GM23338 (cell line): ENCODE measurements at regions not wholly inside any gene's neighbourhood (a gene's known extent, or its start where the extent isn't known, plus 50 kb on each side); places are given as distances from the start of the nearest gene placed in this dataset.

Experiments used
- ATAC-seq: fragments of 200-7000 bp; cut with Tn5 transposase; 3 replicates; pipeline ENCODE4 v1.9.1; 2020
- DNase-seq: peaks from one replicate; pipeline ENCODE4 v3.0.0-alpha.2; 2015; ENCODE audit warnings: low spot score
- H2AFZ ChIP-seq: fragments of 200-600 bp; sonication (generic); 2 replicates; pipeline ENCODE4 v1.8.0; 2016; ENCODE audit warnings: antibody characterized with exemption, mild to moderate bottlenecking, moderate library complexity
- H3F3A ChIP-seq: fragments of 200-600 bp; sonication (generic); replicated peaks from 2 replicates; pipeline ENCODE4 v1.8.0; 2017; ENCODE audit warnings: antibody characterized with exemption, mixed run types, low read depth
- H3K27ac ChIP-seq: fragments of 200-600 bp; sonication (generic); 2 replicates; pipeline ENCODE4 v1.6.1; 2016; ENCODE audit warnings: low read depth
- H3K27me3 ChIP-seq: fragments of 200-600 bp; sonication (generic); 2 replicates; pipeline ENCODE4 v1.8.0; 2016; ENCODE audit warnings: mild to moderate bottlenecking, mixed run types, moderate library complexity; ENCODE audit not compliant: insufficient read depth
- H3K36me3 ChIP-seq: fragments of 200-600 bp; sonication (generic); 2 replicates; pipeline ENCODE4 v1.8.0; 2016; ENCODE audit warnings: mild to moderate bottlenecking; ENCODE audit not compliant: insufficient read depth
- H3K4me1 ChIP-seq: fragments of 200-600 bp; sonication (generic); 2 replicates; pipeline ENCODE4 v1.8.0; 2016; ENCODE audit warnings: mild to moderate bottlenecking, moderate library complexity; ENCODE audit not compliant: insufficient read depth
- H3K4me2 ChIP-seq: fragments of 200-600 bp; sonication (generic); 2 replicates; pipeline ENCODE4 v1.7.1; 2017; ENCODE audit warnings: mixed run types
- H3K4me3 ChIP-seq: fragments of 200-600 bp; sonication (generic); 2 replicates; pipeline ENCODE4 v1.6.1; 2016; ENCODE audit warnings: mixed run types
- H3K79me2 ChIP-seq: fragments of 200-600 bp; sonication (generic); replicated peaks from 2 replicates; pipeline ENCODE4 v1.8.0; 2017; ENCODE audit warnings: mild to moderate bottlenecking; ENCODE audit not compliant: insufficient read depth
- H3K9me2 ChIP-seq: fragments of 200-600 bp; sonication (generic); 2 replicates; pipeline ENCODE4 v1.8.0; 2017; ENCODE audit not compliant: insufficient read depth
- H4K20me1 ChIP-seq: fragments of 200-600 bp; sonication (generic); replicated peaks from 2 replicates; pipeline ENCODE4 v1.8.0; 2017; ENCODE audit warnings: mild to moderate bottlenecking; ENCODE audit not compliant: insufficient read depth
- H3K27ac Mint-ChIP-seq: 2 replicates; pipeline ENCODE4 v1.8.0; 2020; ENCODE audit warnings: inconsistent platforms, mild to moderate bottlenecking, moderate library complexity, mixed read lengths
- H3K27me3 Mint-ChIP-seq: 3 replicates; pipeline ENCODE4 v1.8.0; 2022; ENCODE audit warnings: low read depth, mild to moderate bottlenecking, moderate library complexity, mixed read lengths, inconsistent platforms; ENCODE audit not compliant: insufficient read depth, poor library complexity
- H3K36me3 Mint-ChIP-seq: 3 replicates; pipeline ENCODE4 v1.8.0; 2021; ENCODE audit warnings: low read depth, mild to moderate bottlenecking, inconsistent platforms, moderate library complexity, mixed read lengths
- H3K4me1 Mint-ChIP-seq: 3 replicates; pipeline ENCODE4 v1.8.0; 2020; ENCODE audit warnings: mild to moderate bottlenecking, inconsistent platforms, mixed read lengths
- H3K4me3 Mint-ChIP-seq: 3 replicates; pipeline ENCODE4 v1.8.0; 2021; ENCODE audit warnings: moderate library complexity, mild to moderate bottlenecking, inconsistent platforms, mixed read lengths
- H3K9me3 Mint-ChIP-seq: 3 replicates; pipeline ENCODE4 v1.8.0; 2020; ENCODE audit warnings: moderate library complexity, mild to moderate bottlenecking, inconsistent platforms, mixed read lengths
- CREB1 ChIP-seq: fragments of 250-450 bp; sonication (Bioruptor Pico); IDR thresholded peaks from 2 replicates; pipeline ENCODE4 v1.5.0; 2020; ENCODE audit warnings: low read depth, mild to moderate bottlenecking, moderate library complexity
- EZH2 ChIP-seq: fragments of 200-600 bp; sonication (generic); IDR thresholded peaks from one replicate; pipeline ENCODE4 v1.8.0; 2017; ENCODE audit warnings: antibody characterized with exemption, mild to moderate bottlenecking, low read depth; ENCODE audit not compliant: unreplicated experiment
- EZH2phosphoT487 ChIP-seq: fragments of 200-600 bp; sonication (generic); IDR thresholded peaks from one replicate; pipeline ENCODE4 v1.8.1; 2018; ENCODE audit warnings: antibody characterized with exemption; ENCODE audit not compliant: unreplicated experiment
- JUNB ChIP-seq: IDR thresholded peaks from one replicate; pipeline ENCODE4 v1.6.1; 2016; ENCODE audit warnings: antibody characterized with exemption; ENCODE audit not compliant: unreplicated experiment
- NANOG ChIP-seq: IDR thresholded peaks from 2 replicates; pipeline ENCODE4 v1.6.1; 2016; ENCODE audit warnings: antibody characterized with exemption, borderline replicate concordance
- POLR2AphosphoS5 ChIP-seq: IDR thresholded peaks from 2 replicates; pipeline ENCODE4 v1.6.1; 2016; ENCODE audit warnings: antibody characterized with exemption, low read depth
- STAT1 ChIP-seq: IDR thresholded peaks from one replicate; pipeline ENCODE4 v1.6.1; 2016; ENCODE audit warnings: antibody characterized with exemption; ENCODE audit not compliant: unreplicated experiment
- ZNF114 ChIP-seq: fragments of 250-450 bp; sonication (Bioruptor Pico); IDR thresholded peaks from 2 replicates; pipeline ENCODE4 v1.5.0; 2020; ENCODE audit warnings: mild to moderate bottlenecking, moderate library complexity
- ZNF331 ChIP-seq: fragments of 250-450 bp; sonication (Bioruptor Pico); IDR thresholded peaks from 2 replicates; pipeline ENCODE4 v1.5.0; 2020; ENCODE audit warnings: low read depth, mild to moderate bottlenecking, moderate library complexity
- TF ChIP-seq, protein P1 (sequence below): fragments of 250-450 bp; sonication (Bioruptor Pico); IDR thresholded peaks from 2 replicates; pipeline ENCODE4 v1.5.0; 2020; ENCODE audit warnings: mild to moderate bottlenecking, moderate library complexity
- TF ChIP-seq, protein P2 (sequence below): IDR thresholded peaks from one replicate; pipeline ENCODE4 v1.6.1; 2018; ENCODE audit warnings: antibody characterized with exemption; ENCODE audit not compliant: unreplicated experiment
- TF ChIP-seq, protein P3 (sequence below), 2 experiments: fragments of 200-600 bp in 1 of 2; sonication (generic) in 1 of 2; conservative IDR thresholded peaks; 2 replicates each; pipeline versions ENCODE4 v1.5.1 to v1.6.1; 2016 to 2017; ENCODE audit warnings: antibody characterized with exemption in 2 of 2, low read depth in 2 of 2, mild to moderate bottlenecking in 2 of 2, moderate library complexity in 1 of 2
- TF ChIP-seq, protein P4 (sequence below): IDR thresholded peaks from 2 replicates; pipeline ENCODE4 v1.6.1; 2016; ENCODE audit warnings: antibody characterized with exemption

DNA sequence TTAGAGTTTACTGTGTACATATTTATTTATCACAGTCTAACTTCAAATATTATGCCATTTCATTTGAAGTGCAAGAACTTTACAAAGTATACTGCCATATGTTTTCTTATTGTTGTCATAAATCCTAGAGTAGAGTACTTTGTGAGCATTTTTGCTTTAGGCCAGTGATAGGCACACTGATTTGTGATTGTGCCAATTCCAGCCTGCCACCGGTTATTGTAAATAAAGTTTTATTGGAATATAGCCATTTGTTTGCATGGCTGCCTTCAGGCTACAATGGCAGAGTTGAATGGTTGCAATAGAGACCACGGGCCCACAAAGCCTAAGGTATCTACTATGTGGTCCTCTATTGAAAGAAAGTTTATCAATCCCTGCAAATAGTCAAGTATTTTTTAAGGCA is 175.8 kb upstream of the GALNT2 start:
- no peak overlapping the region for H3K4me3 ChIP-seq
- Mint-ChIP-seq H3K36me3 (no peaks in the 10 kb centered on the region), H3K27me3 (no peaks in the 10 kb centered on the region), H3K9me3 (no peaks in the 10 kb centered on the region), H3K4me3 (no peak overlapping the region), H3K4me1 (no peaks in the 10 kb centered on the region), H3K27ac (no peak overlapping the region)
- no peaks in the 10 kb centered on the region for H3F3A ChIP-seq
- TF ChIP-seq ZNF114: no peak
- TF ChIP-seq, protein P1, sequence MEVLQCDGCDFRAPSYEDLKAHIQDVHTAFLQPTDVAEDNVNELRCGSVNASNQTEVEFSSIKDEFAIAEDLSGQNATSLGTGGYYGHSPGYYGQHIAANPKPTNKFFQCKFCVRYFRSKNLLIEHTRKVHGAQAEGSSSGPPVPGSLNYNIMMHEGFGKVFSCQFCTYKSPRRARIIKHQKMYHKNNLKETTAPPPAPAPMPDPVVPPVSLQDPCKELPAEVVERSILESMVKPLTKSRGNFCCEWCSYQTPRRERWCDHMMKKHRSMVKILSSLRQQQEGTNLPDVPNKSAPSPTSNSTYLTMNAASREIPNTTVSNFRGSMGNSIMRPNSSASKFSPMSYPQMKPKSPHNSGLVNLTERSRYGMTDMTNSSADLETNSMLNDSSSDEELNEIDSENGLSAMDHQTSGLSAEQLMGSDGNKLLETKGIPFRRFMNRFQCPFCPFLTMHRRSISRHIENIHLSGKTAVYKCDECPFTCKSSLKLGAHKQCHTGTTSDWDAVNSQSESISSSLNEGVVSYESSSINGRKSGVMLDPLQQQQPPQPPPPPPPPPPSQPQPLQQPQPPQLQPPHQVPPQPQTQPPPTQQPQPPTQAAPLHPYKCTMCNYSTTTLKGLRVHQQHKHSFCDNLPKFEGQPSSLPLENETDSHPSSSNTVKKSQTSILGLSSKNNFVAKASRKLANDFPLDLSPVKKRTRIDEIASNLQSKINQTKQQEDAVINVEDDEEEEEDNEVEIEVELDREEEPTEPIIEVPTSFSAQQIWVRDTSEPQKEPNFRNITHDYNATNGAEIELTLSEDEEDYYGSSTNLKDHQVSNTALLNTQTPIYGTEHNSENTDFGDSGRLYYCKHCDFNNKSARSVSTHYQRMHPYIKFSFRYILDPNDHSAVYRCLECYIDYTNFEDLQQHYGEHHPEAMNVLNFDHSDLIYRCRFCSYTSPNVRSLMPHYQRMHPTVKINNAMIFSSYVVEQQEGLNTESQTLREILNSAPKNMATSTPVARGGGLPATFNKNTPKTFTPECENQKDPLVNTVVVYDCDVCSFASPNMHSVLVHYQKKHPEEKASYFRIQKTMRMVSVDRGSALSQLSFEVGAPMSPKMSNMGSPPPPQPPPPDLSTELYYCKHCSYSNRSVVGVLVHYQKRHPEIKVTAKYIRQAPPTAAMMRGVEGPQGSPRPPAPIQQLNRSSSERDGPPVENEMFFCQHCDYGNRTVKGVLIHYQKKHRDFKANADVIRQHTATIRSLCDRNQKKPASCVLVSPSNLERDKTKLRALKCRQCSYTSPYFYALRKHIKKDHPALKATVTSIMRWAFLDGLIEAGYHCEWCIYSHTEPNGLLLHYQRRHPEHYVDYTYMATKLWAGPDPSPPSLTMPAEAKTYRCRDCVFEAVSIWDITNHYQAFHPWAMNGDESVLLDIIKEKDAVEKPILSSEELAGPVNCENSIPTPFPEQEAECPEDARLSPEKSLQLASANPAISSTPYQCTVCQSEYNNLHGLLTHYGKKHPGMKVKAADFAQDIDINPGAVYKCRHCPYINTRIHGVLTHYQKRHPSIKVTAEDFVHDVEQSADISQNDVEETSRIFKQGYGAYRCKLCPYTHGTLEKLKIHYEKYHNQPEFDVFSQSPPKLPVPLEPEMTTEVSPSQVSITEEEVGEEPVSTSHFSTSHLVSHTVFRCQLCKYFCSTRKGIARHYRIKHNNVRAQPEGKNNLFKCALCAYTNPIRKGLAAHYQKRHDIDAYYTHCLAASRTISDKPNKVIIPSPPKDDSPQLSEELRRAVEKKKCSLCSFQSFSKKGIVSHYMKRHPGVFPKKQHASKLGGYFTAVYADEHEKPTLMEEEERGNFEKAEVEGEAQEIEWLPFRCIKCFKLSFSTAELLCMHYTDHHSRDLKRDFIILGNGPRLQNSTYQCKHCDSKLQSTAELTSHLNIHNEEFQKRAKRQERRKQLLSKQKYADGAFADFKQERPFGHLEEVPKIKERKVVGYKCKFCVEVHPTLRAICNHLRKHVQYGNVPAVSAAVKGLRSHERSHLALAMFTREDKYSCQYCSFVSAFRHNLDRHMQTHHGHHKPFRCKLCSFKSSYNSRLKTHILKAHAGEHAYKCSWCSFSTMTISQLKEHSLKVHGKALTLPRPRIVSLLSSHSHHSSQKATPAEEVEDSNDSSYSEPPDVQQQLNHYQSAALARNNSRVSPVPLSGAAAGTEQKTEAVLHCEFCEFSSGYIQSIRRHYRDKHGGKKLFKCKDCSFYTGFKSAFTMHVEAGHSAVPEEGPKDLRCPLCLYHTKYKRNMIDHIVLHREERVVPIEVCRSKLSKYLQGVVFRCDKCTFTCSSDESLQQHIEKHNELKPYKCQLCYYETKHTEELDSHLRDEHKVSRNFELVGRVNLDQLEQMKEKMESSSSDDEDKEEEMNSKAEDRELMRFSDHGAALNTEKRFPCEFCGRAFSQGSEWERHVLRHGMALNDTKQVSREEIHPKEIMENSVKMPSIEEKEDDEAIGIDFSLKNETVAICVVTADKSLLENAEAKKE (CRISPR knock-in tag): no peak
- TF ChIP-seq, protein P2, sequence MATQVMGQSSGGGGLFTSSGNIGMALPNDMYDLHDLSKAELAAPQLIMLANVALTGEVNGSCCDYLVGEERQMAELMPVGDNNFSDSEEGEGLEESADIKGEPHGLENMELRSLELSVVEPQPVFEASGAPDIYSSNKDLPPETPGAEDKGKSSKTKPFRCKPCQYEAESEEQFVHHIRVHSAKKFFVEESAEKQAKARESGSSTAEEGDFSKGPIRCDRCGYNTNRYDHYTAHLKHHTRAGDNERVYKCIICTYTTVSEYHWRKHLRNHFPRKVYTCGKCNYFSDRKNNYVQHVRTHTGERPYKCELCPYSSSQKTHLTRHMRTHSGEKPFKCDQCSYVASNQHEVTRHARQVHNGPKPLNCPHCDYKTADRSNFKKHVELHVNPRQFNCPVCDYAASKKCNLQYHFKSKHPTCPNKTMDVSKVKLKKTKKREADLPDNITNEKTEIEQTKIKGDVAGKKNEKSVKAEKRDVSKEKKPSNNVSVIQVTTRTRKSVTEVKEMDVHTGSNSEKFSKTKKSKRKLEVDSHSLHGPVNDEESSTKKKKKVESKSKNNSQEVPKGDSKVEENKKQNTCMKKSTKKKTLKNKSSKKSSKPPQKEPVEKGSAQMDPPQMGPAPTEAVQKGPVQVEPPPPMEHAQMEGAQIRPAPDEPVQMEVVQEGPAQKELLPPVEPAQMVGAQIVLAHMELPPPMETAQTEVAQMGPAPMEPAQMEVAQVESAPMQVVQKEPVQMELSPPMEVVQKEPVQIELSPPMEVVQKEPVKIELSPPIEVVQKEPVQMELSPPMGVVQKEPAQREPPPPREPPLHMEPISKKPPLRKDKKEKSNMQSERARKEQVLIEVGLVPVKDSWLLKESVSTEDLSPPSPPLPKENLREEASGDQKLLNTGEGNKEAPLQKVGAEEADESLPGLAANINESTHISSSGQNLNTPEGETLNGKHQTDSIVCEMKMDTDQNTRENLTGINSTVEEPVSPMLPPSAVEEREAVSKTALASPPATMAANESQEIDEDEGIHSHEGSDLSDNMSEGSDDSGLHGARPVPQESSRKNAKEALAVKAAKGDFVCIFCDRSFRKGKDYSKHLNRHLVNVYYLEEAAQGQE: no peak
- TF ChIP-seq STAT1: no peak
- TF ChIP-seq ZNF331 (CRISPR knock-in tag): no peak
- TF ChIP-seq NANOG: no peak
- TF ChIP-seq POLR2AphosphoS5: no peak
- TF ChIP-seq EZH2: no peak
- TF ChIP-seq, protein P3, sequence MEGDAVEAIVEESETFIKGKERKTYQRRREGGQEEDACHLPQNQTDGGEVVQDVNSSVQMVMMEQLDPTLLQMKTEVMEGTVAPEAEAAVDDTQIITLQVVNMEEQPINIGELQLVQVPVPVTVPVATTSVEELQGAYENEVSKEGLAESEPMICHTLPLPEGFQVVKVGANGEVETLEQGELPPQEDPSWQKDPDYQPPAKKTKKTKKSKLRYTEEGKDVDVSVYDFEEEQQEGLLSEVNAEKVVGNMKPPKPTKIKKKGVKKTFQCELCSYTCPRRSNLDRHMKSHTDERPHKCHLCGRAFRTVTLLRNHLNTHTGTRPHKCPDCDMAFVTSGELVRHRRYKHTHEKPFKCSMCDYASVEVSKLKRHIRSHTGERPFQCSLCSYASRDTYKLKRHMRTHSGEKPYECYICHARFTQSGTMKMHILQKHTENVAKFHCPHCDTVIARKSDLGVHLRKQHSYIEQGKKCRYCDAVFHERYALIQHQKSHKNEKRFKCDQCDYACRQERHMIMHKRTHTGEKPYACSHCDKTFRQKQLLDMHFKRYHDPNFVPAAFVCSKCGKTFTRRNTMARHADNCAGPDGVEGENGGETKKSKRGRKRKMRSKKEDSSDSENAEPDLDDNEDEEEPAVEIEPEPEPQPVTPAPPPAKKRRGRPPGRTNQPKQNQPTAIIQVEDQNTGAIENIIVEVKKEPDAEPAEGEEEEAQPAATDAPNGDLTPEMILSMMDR (conservative IDR thresholded peaks at IDR 0.05; ENCODE audit: low read depth in 2 of 2): no peak
- TF ChIP-seq EZH2phosphoT487: no peak
- TF ChIP-seq JUNB: no peak
- TF ChIP-seq, protein P4, sequence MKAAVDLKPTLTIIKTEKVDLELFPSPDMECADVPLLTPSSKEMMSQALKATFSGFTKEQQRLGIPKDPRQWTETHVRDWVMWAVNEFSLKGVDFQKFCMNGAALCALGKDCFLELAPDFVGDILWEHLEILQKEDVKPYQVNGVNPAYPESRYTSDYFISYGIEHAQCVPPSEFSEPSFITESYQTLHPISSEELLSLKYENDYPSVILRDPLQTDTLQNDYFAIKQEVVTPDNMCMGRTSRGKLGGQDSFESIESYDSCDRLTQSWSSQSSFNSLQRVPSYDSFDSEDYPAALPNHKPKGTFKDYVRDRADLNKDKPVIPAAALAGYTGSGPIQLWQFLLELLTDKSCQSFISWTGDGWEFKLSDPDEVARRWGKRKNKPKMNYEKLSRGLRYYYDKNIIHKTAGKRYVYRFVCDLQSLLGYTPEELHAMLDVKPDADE: no peak
- TF ChIP-seq CREB1 (CRISPR knock-in tag): no peak
- peaks cover 5% of the 10 kb centered on the region; the same call in 1 of the 2 replicates for H3K27me3 ChIP-seq
- H3K9me2 ChIP-seq: no peaks in the 10 kb centered on the region
- DNase-seq (no peak), ATAC-seq (no peak)
- no peak overlapping the region for H2AFZ ChIP-seq
- no peak overlapping the region for H3K4me2 ChIP-seq
- H3K36me3 ChIP-seq: no peaks in the 10 kb centered on the region
- no peaks in the 10 kb centered on the region for H3K79me2 ChIP-seq
- H3K4me1 ChIP-seq: no peaks in the 10 kb centered on the region
- H3K27ac ChIP-seq: no peak overlapping the region
- H4K20me1 ChIP-seq: no peaks in the 10 kb centered on the region
